ENCODE measurements at regions not wholly inside any gene's neighbourhood (a gene's known extent, or its start where the extent isn't known, plus 50 kb on each side); places are given as distances from the start of the nearest gene placed in this dataset.

GRCh38 chr21:28226563-28226962 lies 766.1 kb downstream of the LTN1 start:
- Histone ChIP-seq H3K4me3 (no peak overlapping the region), H3K27me3 (ENCODE audit: control insufficient read depth in 3 of 3, insufficient read depth in 3 of 3, low read length in 2 of 3) (no peaks in the 10 kb centered on the region), H3K9me3 (ENCODE audit: control insufficient read depth in 4 of 4, insufficient read depth in 3 of 4, low read length in 3 of 4) (peaks cover 0 to 3% (median 0%) of the 10 kb centered on the region in 4 donors), H3K36me3 (ENCODE audit: control insufficient read depth in 4 of 4, insufficient read depth in 4 of 4, low read length in 4 of 4) (no peaks in the 10 kb centered on the region), H3K27ac (ENCODE audit: low read depth in 1 of 2, low read length in 1 of 2) (no peak overlapping the region), H3K4me1 (ENCODE audit: control insufficient read depth in 5 of 5, insufficient read depth in 5 of 5, low read length in 5 of 5) (peaks cover 0 to 6% (median 0%) of the 10 kb centered on the region in 5 donors), H3K9ac (ENCODE audit: insufficient read depth in 1 of 2, low read length in 2 of 2) (no peak overlapping the region)
- no peak for DNase-seq
- TF ChIP-seq, protein P1, sequence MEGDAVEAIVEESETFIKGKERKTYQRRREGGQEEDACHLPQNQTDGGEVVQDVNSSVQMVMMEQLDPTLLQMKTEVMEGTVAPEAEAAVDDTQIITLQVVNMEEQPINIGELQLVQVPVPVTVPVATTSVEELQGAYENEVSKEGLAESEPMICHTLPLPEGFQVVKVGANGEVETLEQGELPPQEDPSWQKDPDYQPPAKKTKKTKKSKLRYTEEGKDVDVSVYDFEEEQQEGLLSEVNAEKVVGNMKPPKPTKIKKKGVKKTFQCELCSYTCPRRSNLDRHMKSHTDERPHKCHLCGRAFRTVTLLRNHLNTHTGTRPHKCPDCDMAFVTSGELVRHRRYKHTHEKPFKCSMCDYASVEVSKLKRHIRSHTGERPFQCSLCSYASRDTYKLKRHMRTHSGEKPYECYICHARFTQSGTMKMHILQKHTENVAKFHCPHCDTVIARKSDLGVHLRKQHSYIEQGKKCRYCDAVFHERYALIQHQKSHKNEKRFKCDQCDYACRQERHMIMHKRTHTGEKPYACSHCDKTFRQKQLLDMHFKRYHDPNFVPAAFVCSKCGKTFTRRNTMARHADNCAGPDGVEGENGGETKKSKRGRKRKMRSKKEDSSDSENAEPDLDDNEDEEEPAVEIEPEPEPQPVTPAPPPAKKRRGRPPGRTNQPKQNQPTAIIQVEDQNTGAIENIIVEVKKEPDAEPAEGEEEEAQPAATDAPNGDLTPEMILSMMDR (IDR thresholded peaks at IDR 0.05; ENCODE audit: control extremely low read depth, extremely low read depth): no peak
- no peak for ATAC-seq (ENCODE audit: insufficient read depth, low FRiP score)
- WGBS, 2 donors: 82 to 85% methylated on average over 2 of the region's 2 CpGs

- ATAC-seq (ENCODE audit: insufficient read depth, low FRiP score) (no peak), DNase-seq (no peak)
- WGBS, 2 donors: 89% methylated on average over 6 of the region's 6 CpGs
- Histone ChIP-seq H3K9me3 (ENCODE audit: control insufficient read depth in 4 of 4, insufficient read depth in 3 of 4, low read length in 3 of 4) (peaks cover 0 to 3% (median 0%) of the 10 kb centered on the region in 4 donors), H3K4me1 (ENCODE audit: control insufficient read depth in 5 of 5, insufficient read depth in 5 of 5, low read length in 5 of 5) (peaks cover 0 to 3% (median 0%) of the 10 kb centered on the region in 5 donors), H3K9ac (ENCODE audit: insufficient read depth in 1 of 2, low read length in 2 of 2) (no peak overlapping the region), H3K27me3 (ENCODE audit: control insufficient read depth in 3 of 3, insufficient read depth in 3 of 3, low read length in 2 of 3) (no peaks in the 10 kb centered on the region), H3K27ac (ENCODE audit: low read depth in 1 of 2, low read length in 1 of 2) (no peak overlapping the region), H3K36me3 (ENCODE audit: control insufficient read depth in 4 of 4, insufficient read depth in 4 of 4, low read length in 4 of 4) (no peaks in the 10 kb centered on the region), H3K4me3 (no peak overlapping the region)
- TF ChIP-seq, protein P1 (IDR thresholded peaks at IDR 0.05; ENCODE audit: control extremely low read depth, extremely low read depth): no peak
Measured at GRCh38 chr21:28224191-28224726, 768.4 kb downstream of the LTN1 start.

- Histone ChIP-seq H3K9ac (ENCODE audit: insufficient read depth in 1 of 2, low read length in 2 of 2) (no peak overlapping the region), H3K4me1 (ENCODE audit: control insufficient read depth in 5 of 5, insufficient read depth in 5 of 5, low read length in 5 of 5) (peaks cover 0 to 3% (median 0%) of the 10 kb centered on the region in 5 donors), H3K27ac (ENCODE audit: low read depth in 1 of 2, low read length in 1 of 2) (no peak overlapping the region), H3K27me3 (ENCODE audit: control insufficient read depth in 3 of 3, insufficient read depth in 3 of 3, low read length in 2 of 3) (no peaks in the 10 kb centered on the region), H3K9me3 (ENCODE audit: control insufficient read depth in 4 of 4, insufficient read depth in 3 of 4, low read length in 3 of 4) (peaks cover 0 to 1% (median 0%) of the 10 kb centered on the region in 4 donors), H3K36me3 (ENCODE audit: control insufficient read depth in 4 of 4, insufficient read depth in 4 of 4, low read length in 4 of 4) (no peaks in the 10 kb centered on the region), H3K4me3 (no peak overlapping the region)
- TF ChIP-seq, protein P1 (IDR thresholded peaks at IDR 0.05; ENCODE audit: control extremely low read depth, extremely low read depth): no peak
- DNase-seq (no peak), ATAC-seq (ENCODE audit: insufficient read depth, low FRiP score) (no peak)
- 75 to 90% methylated on average over 1 of the region's 1 CpG for WGBS, 2 donors
Measured at GRCh38 chr21:28221984-28222383, 770.7 kb downstream of the LTN1 start.

GRCh38 chr21:28220680-28221079 lies 772.0 kb downstream of the LTN1 start:
- no peak overlapping the region for H3K9ac ChIP-seq (ENCODE audit: insufficient read depth in 1 of 2, low read length in 2 of 2)
- H3K27me3 ChIP-seq (ENCODE audit: control insufficient read depth in 3 of 3, insufficient read depth in 3 of 3, low read length in 2 of 3): no peaks in the 10 kb centered on the region
- no peak overlapping the region for H3K4me3 ChIP-seq
- ATAC-seq (ENCODE audit: insufficient read depth, low FRiP score) (no peak), DNase-seq (no peak)
- H3K27ac ChIP-seq (ENCODE audit: low read depth in 1 of 2, low read length in 1 of 2): no peak overlapping the region
- TF ChIP-seq, protein P1 (IDR thresholded peaks at IDR 0.05; ENCODE audit: control extremely low read depth, extremely low read depth): no peak
- H3K36me3 ChIP-seq (ENCODE audit: control insufficient read depth in 4 of 4, insufficient read depth in 4 of 4, low read length in 4 of 4): no peaks in the 10 kb centered on the region
- 46 to 59% methylated on average over 2 of the region's 2 CpGs for WGBS, 2 donors
- peaks cover 0 to 10% (median 0%) of the 10 kb centered on the region in 5 donors for H3K4me1 ChIP-seq (ENCODE audit: control insufficient read depth in 5 of 5, insufficient read depth in 5 of 5, low read length in 5 of 5)
- H3K9me3 ChIP-seq (ENCODE audit: control insufficient read depth in 4 of 4, insufficient read depth in 3 of 4, low read length in 3 of 4): no peaks in the 10 kb centered on the region

Measured in lung (tissue), 11 donors.